H1 (cell line): ENCODE measurements at regions not wholly inside any gene's neighbourhood (a gene's known extent, or its start where the extent isn't known, plus 50 kb on each side); places are given as distances from the start of the nearest gene placed in this dataset.

Experiments
- CTCF ChIA-PET: fragments of 300-600 bp; sonication (Branson Sonifier 250); formaldehyde crosslinking; loops from one replicate; lab custom pipeline; 2021; ENCODE audit not compliant: partially characterized antibody; lab: Charles Lee
- POLR2A ChIA-PET: fragments of 300-600 bp; sonication (Branson Sonifier 250); formaldehyde crosslinking; loops from one replicate; lab custom pipeline; 2021; ENCODE audit warnings: inconsistent platforms; ENCODE audit not compliant: partially characterized antibody; lab: Charles Lee
- DNase-seq, 2 experiments: peaks; one replicate each; pipeline versions ENCODE4 v3.0.0 to v3.0.0-alpha.2; 2010 to 2022; ENCODE audit warnings: low spot score in 2 of 2, low read depth in 1 of 2, mixed read lengths in 1 of 2
- FAIRE-seq: peaks from 2 replicates; lab custom pipeline; 2011; peaks lifted over from hg19 to GRCh38; lab: Jason Lieb, UNC
- H2AFZ ChIP-seq: 2 replicates; pipeline ENCODE4 v1.8.1; 2012; ENCODE audit warnings: low read length, inconsistent platforms
- H2AK5ac ChIP-seq: 2 replicates; pipeline ENCODE4 v1.6.1; 2013; ENCODE audit warnings: low read depth, low read length
- H2BK120ac ChIP-seq: replicated peaks from 2 replicates; pipeline ENCODE3; 2013; ENCODE audit warnings: low read depth, low read length, inconsistent platforms
- H2BK12ac ChIP-seq: 2 replicates; pipeline ENCODE4 v1.6.1; 2013; ENCODE audit warnings: low read depth, low read length
- H2BK15ac ChIP-seq: 2 replicates; pipeline ENCODE4 v1.6.1; 2013; ENCODE audit warnings: low read length
- H2BK20ac ChIP-seq: 2 replicates; pipeline ENCODE4 v1.6.1; 2013; ENCODE audit warnings: low read length
- H2BK5ac ChIP-seq: 2 replicates; pipeline ENCODE4 v1.6.1; 2013; ENCODE audit warnings: low read depth, low read length
- H3K14ac ChIP-seq: 2 replicates; pipeline ENCODE4 v1.6.1; 2013; ENCODE audit warnings: inconsistent platforms; ENCODE audit not compliant: insufficient read length
- H3K18ac ChIP-seq: 2 replicates; pipeline ENCODE4 v1.6.1; 2013; ENCODE audit warnings: low read length; ENCODE audit errors: extremely low read depth
- H3K23ac ChIP-seq: 2 replicates; pipeline ENCODE4 v1.6.1; 2013; ENCODE audit warnings: inconsistent platforms; ENCODE audit not compliant: insufficient read length
- H3K23me2 ChIP-seq: 2 replicates; pipeline ENCODE4 v1.6.1; 2013; ENCODE audit warnings: low read depth, low read length
- H3K27ac ChIP-seq: 2 replicates; pipeline ENCODE4 v1.6.1; 2011; ENCODE audit warnings: low read depth, low read length, inconsistent platforms
- H3K27me3 ChIP-seq, 4 experiments: replicated peaks in 1 of 4; 1 replicate in 1 of 4; 2 replicates in 3 of 4; pipeline versions ENCODE4 v1.6.1 to v1.8.1; 2011 to 2013; ENCODE audit warnings: low read length in 3 of 4, mild to moderate bottlenecking in 3 of 4, inconsistent platforms in 2 of 4, mixed read lengths in 2 of 4, moderate library complexity in 1 of 4; ENCODE audit not compliant: control insufficient read depth in 3 of 4, insufficient read depth in 3 of 4; ENCODE audit errors: extremely low read depth in 1 of 4
- H3K36me3 ChIP-seq, 4 experiments: 2 replicates each; pipeline versions ENCODE4 v1.6.1 to v1.8.1; 2011 to 2013; ENCODE audit warnings: mild to moderate bottlenecking in 4 of 4, low read length in 3 of 4, moderate library complexity in 2 of 4, control low read depth in 1 of 4, inconsistent platforms in 1 of 4; ENCODE audit not compliant: insufficient read depth in 4 of 4, control insufficient read depth in 2 of 4
- H3K4ac ChIP-seq: replicated peaks from 2 replicates; pipeline ENCODE3; 2013; ENCODE audit warnings: low read length, low read depth, mixed read lengths, inconsistent platforms; ENCODE audit not compliant: insufficient read length
- H3K4me1 ChIP-seq, 4 experiments: replicated peaks in 1 of 4; 1 replicate in 1 of 4; 2 replicates in 3 of 4; pipeline versions ENCODE4 v1.6.1 to v1.8.1; 2011 to 2013; ENCODE audit warnings: low read length in 3 of 4, inconsistent platforms in 2 of 4, mixed read lengths in 1 of 4; ENCODE audit not compliant: insufficient read depth in 4 of 4, control insufficient read depth in 3 of 4
- H3K4me2 ChIP-seq, 2 experiments: 2 replicates each; pipeline versions ENCODE4 v1.6.1 to v1.8.1; 2011 to 2013; ENCODE audit warnings: low read depth in 2 of 2, low read length in 2 of 2, control low read depth in 1 of 2, inconsistent platforms in 1 of 2, mild to moderate bottlenecking in 1 of 2; ENCODE audit not compliant: insufficient read depth in 1 of 2
- H3K4me3 ChIP-seq, 4 experiments: fragments of 200-600, 300-600 bp in 1 of 4; sonication (generic), shearing (Covaris generic), sonication (Bioruptor Twin) in 1 of 4; 2 replicates each; pipeline versions ENCODE4 v1.5.1 to v1.8.1; 2011 to 2016; ENCODE audit warnings: low read length in 4 of 4, low read depth in 3 of 4, control low read depth in 2 of 4, inconsistent platforms in 2 of 4, mild to moderate bottlenecking in 2 of 4, mixed read lengths in 1 of 4, moderate library complexity in 1 of 4; ENCODE audit not compliant: insufficient read depth in 2 of 4; ENCODE audit errors: extremely low read depth in 1 of 4
- H3K56ac ChIP-seq: replicated peaks from 2 replicates; pipeline ENCODE3; 2013; ENCODE audit warnings: low read depth, mild to moderate bottlenecking, mixed read lengths, low read length, inconsistent platforms; ENCODE audit not compliant: insufficient read length
- H3K79me1 ChIP-seq: 2 replicates; pipeline ENCODE4 v1.6.1; 2013; ENCODE audit warnings: low read depth, low read length, control low read depth
- H3K79me2 ChIP-seq, 2 experiments: 2 replicates each; pipeline versions ENCODE4 v1.6.1 to v1.8.1; 2012 to 2013; ENCODE audit warnings: low read length in 2 of 2, mild to moderate bottlenecking in 2 of 2, inconsistent platforms in 1 of 2; ENCODE audit not compliant: insufficient read depth in 2 of 2, control insufficient read depth in 1 of 2
- H3K9ac ChIP-seq, 4 experiments: replicated peaks in 1 of 4; 1 replicate in 1 of 4; 2 replicates in 3 of 4; pipeline versions ENCODE4 v1.6.1 to v1.8.1; 2011 to 2013; ENCODE audit warnings: low read depth in 3 of 4, low read length in 3 of 4, control low read depth in 2 of 4, mild to moderate bottlenecking in 2 of 4, moderate library complexity in 2 of 4, inconsistent platforms in 1 of 4; ENCODE audit errors: extremely low read depth in 1 of 4
- H3K9me3 ChIP-seq, 2 experiments: 2 replicates each; pipeline versions ENCODE4 v1.6.1 to v1.8.1; 2012 to 2013; ENCODE audit warnings: mild to moderate bottlenecking in 2 of 2, moderate library complexity in 2 of 2, control low read depth in 1 of 2, inconsistent platforms in 1 of 2, low read depth in 1 of 2, low read length in 1 of 2, mixed read lengths in 1 of 2; ENCODE audit not compliant: insufficient read depth in 2 of 2
- H4K20me1 ChIP-seq, 2 experiments: replicated peaks in 1 of 2; 2 replicates each; pipeline versions ENCODE3 to v1.8.1; 2011 to 2013; ENCODE audit warnings: inconsistent platforms in 2 of 2, low read length in 2 of 2, mild to moderate bottlenecking in 1 of 2; ENCODE audit not compliant: insufficient read depth in 2 of 2, control insufficient read depth in 1 of 2
- H4K5ac ChIP-seq: 2 replicates; pipeline ENCODE4 v1.6.1; 2013; ENCODE audit warnings: low read length, low read depth, mixed read lengths, inconsistent platforms; ENCODE audit not compliant: insufficient read length
- H4K8ac ChIP-seq: 2 replicates; pipeline ENCODE4 v1.8.0; 2013; ENCODE audit warnings: mild to moderate bottlenecking, moderate library complexity, low read length, inconsistent platforms; ENCODE audit not compliant: insufficient read depth; ENCODE audit errors: extremely low read depth
- H4K91ac ChIP-seq: replicated peaks from 2 replicates; pipeline ENCODE3; 2013; ENCODE audit warnings: low read length, mixed read lengths, inconsistent platforms; ENCODE audit not compliant: insufficient read length
- CREB1 ChIP-seq: IDR thresholded peaks from 2 replicates; pipeline ENCODE4 v1.6.1; 2012; ENCODE audit warnings: inconsistent platforms
- EGR1 ChIP-seq: IDR thresholded peaks from 2 replicates; pipeline ENCODE4 v1.6.1; 2011; ENCODE audit warnings: low read depth, low read length, borderline replicate concordance
- EP300 ChIP-seq, 2 experiments: IDR thresholded peaks; 1 replicate in 1 of 2; 2 replicates in 1 of 2; pipeline ENCODE4 v1.6.1; 2011 to 2012; ENCODE audit warnings: low read depth in 2 of 2, low read length in 2 of 2, mild to moderate bottlenecking in 2 of 2, borderline replicate concordance in 1 of 2, inconsistent platforms in 1 of 2, moderate library complexity in 1 of 2
- FOSL1 ChIP-seq: IDR thresholded peaks from 2 replicates; pipeline ENCODE4 v1.6.1; 2011; ENCODE audit warnings: mild to moderate bottlenecking, low read depth, low read length, moderate library complexity; ENCODE audit not compliant: insufficient read depth
- HDAC6 ChIP-seq: IDR thresholded peaks from one replicate; pipeline ENCODE4 v1.7.1; 2012; ENCODE audit warnings: low read depth, mild to moderate bottlenecking, inconsistent platforms, low read length, moderate library complexity
- KDM1A ChIP-seq: fragments of 200-600, 300-600 bp; sonication (generic); IDR thresholded peaks from 2 replicates; pipeline ENCODE4 v1.7.1; 2016; ENCODE audit warnings: mild to moderate bottlenecking, low read length, borderline replicate concordance
- KDM4A ChIP-seq: IDR thresholded peaks from one replicate; pipeline ENCODE4 v1.7.1; 2012; ENCODE audit warnings: low read depth, mild to moderate bottlenecking, moderate library complexity, low read length, inconsistent platforms; ENCODE audit not compliant: severe bottlenecking
- POLR2A ChIP-seq, 2 experiments: IDR thresholded peaks; 1 replicate in 1 of 2; 2 replicates in 1 of 2; pipeline ENCODE4 v1.6.1; 2011; ENCODE audit warnings: low read depth in 2 of 2, low read length in 2 of 2, mild to moderate bottlenecking in 2 of 2; ENCODE audit errors: control extremely low read depth in 1 of 2
- POU5F1 ChIP-seq: IDR thresholded peaks from 2 replicates; pipeline ENCODE4 v1.6.1; 2011; ENCODE audit warnings: low read depth, mild to moderate bottlenecking, low read length, moderate library complexity
- SIRT6 ChIP-seq: IDR thresholded peaks from one replicate; pipeline ENCODE4 v1.7.1; 2012; ENCODE audit warnings: low read length, inconsistent platforms
- TAF1 ChIP-seq: IDR thresholded peaks from 2 replicates; pipeline ENCODE4 v1.6.1; 2011; ENCODE audit warnings: mild to moderate bottlenecking, low read depth, low read length
- TCF12 ChIP-seq: IDR thresholded peaks from 2 replicates; pipeline ENCODE4 v1.6.1; 2011; ENCODE audit warnings: low read depth, mild to moderate bottlenecking, low read length
- ZNF274 ChIP-seq: IDR thresholded peaks from 2 replicates; pipeline ENCODE4 v1.7.0; 2012; ENCODE audit warnings: low read length, borderline replicate concordance; ENCODE audit errors: extremely low read depth
- WGBS, 2 experiments: shearing (Covaris generic) in 1 of 2; methylation state at CpG; one replicate each; pipeline versions ENCODE4 v1.1.6 to v1.1.7; 2013 to 2015; ENCODE audit warnings: low lambda C conversion rate in 2 of 2, mixed read lengths in 2 of 2, inconsistent platforms in 1 of 2, low coverage in 1 of 2, missing lambda C conversion rate in 1 of 2; ENCODE audit not compliant: insufficient replicate concordance in 2 of 2, insufficient coverage in 1 of 2, insufficient read length in 1 of 2; ENCODE audit errors: extremely low coverage in 1 of 2, missing lambda C conversion rate in 1 of 2; 5-methylcytosine and 5-hydroxymethylcytosine counted together
- TF ChIP-seq, protein P1 (sequence below): IDR thresholded peaks from 2 replicates; pipeline ENCODE4 v1.6.1; 2012; ENCODE audit warnings: inconsistent platforms

DNA sequence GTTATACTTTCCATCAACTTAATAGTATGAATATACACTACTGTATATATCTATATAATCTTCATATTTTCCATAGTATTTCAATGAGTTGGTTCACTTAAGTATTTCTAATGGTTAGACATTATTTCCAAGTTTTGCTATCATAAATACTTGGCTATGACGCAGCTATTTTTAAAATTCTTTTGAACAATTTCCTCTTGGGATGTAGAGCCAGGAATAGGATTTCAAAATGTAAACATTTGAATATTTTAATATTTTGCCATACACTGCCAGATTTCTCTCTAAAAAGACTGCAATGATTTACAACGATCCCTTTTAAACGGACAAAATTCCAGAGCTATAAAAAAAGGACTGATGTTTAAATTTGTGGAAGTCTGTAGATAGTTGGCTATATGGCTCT is 95.6 kb downstream of the NUP35 start:
- TF ChIP-seq, protein P1, sequence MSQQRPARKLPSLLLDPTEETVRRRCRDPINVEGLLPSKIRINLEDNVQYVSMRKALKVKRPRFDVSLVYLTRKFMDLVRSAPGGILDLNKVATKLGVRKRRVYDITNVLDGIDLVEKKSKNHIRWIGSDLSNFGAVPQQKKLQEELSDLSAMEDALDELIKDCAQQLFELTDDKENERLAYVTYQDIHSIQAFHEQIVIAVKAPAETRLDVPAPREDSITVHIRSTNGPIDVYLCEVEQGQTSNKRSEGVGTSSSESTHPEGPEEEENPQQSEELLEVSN: no peak
- TF ChIP-seq ZNF274 (no peak), POU5F1 (no peak), EP300 (IDR thresholded peaks at IDR 0.05; ENCODE audit: borderline replicate concordance in 1 of 2, low read depth in 2 of 2, low read length in 2 of 2) (no peak), TCF12 (no peak), EGR1 (no peak), SIRT6 (no peak), FOSL1 (no peak), POLR2A (IDR thresholded peaks at IDR 0.05; ENCODE audit: control extremely low read depth in 1 of 2, low read depth in 2 of 2, low read length in 2 of 2) (no peak), CREB1 (no peak), TAF1 (no peak), HDAC6 (no peak), KDM1A (no peak), KDM4A (no peak)
- H4K8ac ChIP-seq: no peak overlapping the region
- H3K79me1 ChIP-seq: no peaks in the 10 kb centered on the region
- no peak overlapping the region for H3K4me3 ChIP-seq
- no peak overlapping the region for H3K18ac ChIP-seq
- H2AFZ ChIP-seq: no peak overlapping the region
- H3K36me3 ChIP-seq: no peaks in the 10 kb centered on the region
- no peak overlapping the region for H2BK12ac ChIP-seq
- no peaks in the 10 kb centered on the region for H3K79me2 ChIP-seq
- no peak overlapping the region for H2BK20ac ChIP-seq
- H2BK5ac ChIP-seq: no peak overlapping the region
- no peak overlapping the region for H3K14ac ChIP-seq
- ChIA-PET CTCF (interaction anchor here (0.7 kb wide), 1 partner anchor 1059 kb away, joined by 3 read pairs; no protein-coding TSS in a partner anchor), POLR2A (interaction anchor here (0.9 kb wide), 1 partner anchor 150 kb away, joined by 3 read pairs; no protein-coding TSS in a partner anchor)
- no peaks in the 10 kb centered on the region for H3K9me3 ChIP-seq
- FAIRE-seq (no peak), DNase-seq (no peak)
- H3K56ac ChIP-seq: no peak overlapping the region
- no peak overlapping the region for H3K4me2 ChIP-seq
- H3K23me2 ChIP-seq: no peaks in the 10 kb centered on the region
- no peak overlapping the region for H4K5ac ChIP-seq
- no peak overlapping the region for H3K27ac ChIP-seq
- H3K4ac ChIP-seq: no peak overlapping the region
- no peak overlapping the region for H3K23ac ChIP-seq
- H2AK5ac ChIP-seq: no peak overlapping the region
- no peak overlapping the region for H3K9ac ChIP-seq
- 93% methylated on average over 3 of the region's 3 CpGs; no CpG with 5 or more reads in 1 of the 2 experiments for WGBS, 2 experiments
- H4K91ac ChIP-seq: no peak overlapping the region
- no peak overlapping the region for H2BK120ac ChIP-seq
- no peaks in the 10 kb centered on the region for H3K27me3 ChIP-seq
- no peaks in the 10 kb centered on the region for H4K20me1 ChIP-seq
- no peak overlapping the region for H2BK15ac ChIP-seq
- peaks cover 0 to 3% (median 0%) of the 10 kb centered on the region in 4 experiments; a peak in 1 of 7 replicates for H3K4me1 ChIP-seq
